Loucy (cell line): ENCODE measurements at regions not wholly inside any gene's neighbourhood (a gene's known extent, or its start where the extent isn't known, plus 50 kb on each side); places are given as distances from the start of the nearest gene placed in this dataset.

Source experiments
- CTCF ChIP-seq: fragments of 200-600 bp; sonication (generic); conservative IDR thresholded peaks from 2 replicates; pipeline ENCODE4 v1.5.1; 2014; ENCODE audit warnings: mild to moderate bottlenecking, antibody characterized with exemption, low read length
- EZH2phosphoT487 ChIP-seq: fragments of 200-600 bp; IDR thresholded peaks from 2 replicates; pipeline ENCODE4 v1.6.1; 2018; ENCODE audit warnings: antibody characterized with exemption, mild to moderate bottlenecking, moderate library complexity, borderline replicate concordance

DNA sequence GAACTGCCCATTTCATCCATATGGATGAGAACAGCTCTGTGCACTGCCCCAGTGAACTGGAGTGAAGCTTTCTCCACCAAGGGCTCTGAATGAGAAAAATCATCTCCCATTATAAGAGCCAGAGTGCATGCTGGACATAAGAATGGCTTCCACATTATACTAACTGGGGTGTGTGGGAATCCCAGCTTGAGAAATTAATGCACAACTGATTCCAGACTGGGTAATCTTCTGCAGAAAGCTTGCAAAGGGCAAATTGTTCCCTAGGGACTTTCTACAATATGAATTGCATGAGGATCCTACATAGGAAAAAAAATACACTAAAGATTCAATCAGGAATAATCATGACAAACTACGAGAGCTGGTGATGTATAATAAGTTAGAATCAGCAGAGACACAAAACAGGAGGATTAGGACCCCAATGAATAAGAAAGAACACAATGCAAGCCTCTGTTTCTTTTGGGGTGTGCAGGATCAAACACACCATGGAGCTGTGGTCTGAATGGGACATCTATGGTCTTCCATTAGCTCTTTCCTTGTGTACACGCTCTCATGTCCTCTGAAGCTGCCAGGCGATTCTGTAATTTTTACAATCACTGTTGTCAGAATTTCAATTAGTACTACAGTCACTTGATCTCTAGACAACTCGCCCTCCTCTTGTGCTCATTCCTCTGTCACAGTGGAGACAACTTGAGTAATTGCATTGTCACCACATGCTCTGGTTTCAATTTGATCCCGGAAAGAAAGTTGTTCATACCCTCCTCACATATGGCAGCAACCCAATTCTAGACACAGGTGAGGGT, 1327.4 kb downstream of the GATA3 start:
- TF ChIP-seq CTCF, result no peak
- no peak for TF ChIP-seq EZH2phosphoT487
